AG04450 (cell line): ENCODE measurements at regions not wholly inside any gene's neighbourhood (a gene's known extent, or its start where the extent isn't known, plus 50 kb on each side); places are given as distances from the start of the nearest gene placed in this dataset.

Source experiments
- CTCF ChIA-PET: fragments of 300-600, 350-600 bp; formaldehyde crosslinking; extraction: SDS; loops from one replicate; lab custom pipeline; 2022; ENCODE audit warnings: antibody characterized with exemption, inconsistent platforms; lab: Charles Lee
- POLR2A ChIA-PET: fragments of 350-600 bp; formaldehyde crosslinking; extraction: SDS; loops from one replicate; lab custom pipeline; 2021; ENCODE audit warnings: antibody characterized with exemption, inconsistent platforms; lab: Yijun Ruan, JAX
- DNase-seq: peaks from one replicate; pipeline ENCODE4 v3.0.0-alpha.2; 2011; ENCODE audit warnings: low read depth, low spot score
- H3K27ac ChIP-seq: one replicate; pipeline ENCODE4 v1.5.1; 2012; ENCODE audit warnings: low read depth, low read length, control low read depth
- H3K27me3 ChIP-seq: one replicate; pipeline ENCODE4 v1.6.0; 2012; ENCODE audit warnings: low read length; ENCODE audit not compliant: control insufficient read depth, insufficient read depth
- H3K4me3 ChIP-seq: 2 replicates; pipeline ENCODE4 v1.5.1; 2011; ENCODE audit warnings: mild to moderate bottlenecking, low read depth, low read length, control low read depth
- H3K9me3 ChIP-seq: 2 replicates; pipeline ENCODE4 v1.5.1; 2012; ENCODE audit warnings: low read length; ENCODE audit not compliant: control insufficient read depth, insufficient read depth
- CTCF ChIP-seq: IDR thresholded peaks from 2 replicates; pipeline ENCODE4 v1.5.1; 2011; ENCODE audit warnings: low read depth, low read length, control low read depth, inconsistent platforms

DNA sequence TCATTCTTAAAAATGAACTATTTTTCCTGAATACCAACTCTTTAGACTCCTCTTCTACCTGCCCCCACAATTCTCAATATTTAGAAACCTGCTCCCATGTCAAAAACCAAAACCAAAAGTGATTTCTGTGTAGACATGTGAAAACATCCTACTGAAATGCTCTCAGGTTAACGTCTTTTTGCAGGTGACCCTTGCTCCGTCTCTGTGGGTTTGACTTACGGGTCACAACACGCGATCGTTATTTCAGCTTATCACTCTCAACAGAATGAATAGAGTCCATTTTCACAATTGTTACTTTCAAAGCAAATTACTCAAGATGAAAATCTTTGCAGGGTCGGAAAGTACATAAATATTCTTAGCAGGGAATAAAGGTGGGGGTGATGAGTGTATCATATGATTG, 456.3 kb upstream of the SGCD start:
- ChIA-PET CTCF (no interaction called here), POLR2A (no interaction called here)
- no peaks in the 10 kb centered on the region for H3K9me3 ChIP-seq
- no peak for DNase-seq
- H3K27ac ChIP-seq, result no peak overlapping the region
- no peak for TF ChIP-seq CTCF
- no peaks in the 10 kb centered on the region for H3K27me3 ChIP-seq
- no peak overlapping the region for H3K4me3 ChIP-seq

GRCh38 chr5:155871623-155872022, 455.3 kb upstream of the SGCD start:
- no peak for DNase-seq
- Histone ChIP-seq H3K27me3 (no peaks in the 10 kb centered on the region), H3K9me3 (no peaks in the 10 kb centered on the region), H3K4me3 (no peak overlapping the region), H3K27ac (no peak overlapping the region)
- CTCF ChIA-PET, result no interaction called here
- TF ChIP-seq CTCF, result no peak
- POLR2A ChIA-PET, result no interaction called here

GRCh38 chr5:155872629-155873220, 454.2 kb upstream of the SGCD start:
- POLR2A ChIA-PET, result no interaction called here
- Histone ChIP-seq H3K4me3 (no peak overlapping the region), H3K27ac (no peak overlapping the region), H3K9me3 (no peaks in the 10 kb centered on the region), H3K27me3 (no peaks in the 10 kb centered on the region)
- CTCF ChIA-PET, result no interaction called here
- no peak for DNase-seq
- TF ChIP-seq CTCF, result no peak

DNA sequence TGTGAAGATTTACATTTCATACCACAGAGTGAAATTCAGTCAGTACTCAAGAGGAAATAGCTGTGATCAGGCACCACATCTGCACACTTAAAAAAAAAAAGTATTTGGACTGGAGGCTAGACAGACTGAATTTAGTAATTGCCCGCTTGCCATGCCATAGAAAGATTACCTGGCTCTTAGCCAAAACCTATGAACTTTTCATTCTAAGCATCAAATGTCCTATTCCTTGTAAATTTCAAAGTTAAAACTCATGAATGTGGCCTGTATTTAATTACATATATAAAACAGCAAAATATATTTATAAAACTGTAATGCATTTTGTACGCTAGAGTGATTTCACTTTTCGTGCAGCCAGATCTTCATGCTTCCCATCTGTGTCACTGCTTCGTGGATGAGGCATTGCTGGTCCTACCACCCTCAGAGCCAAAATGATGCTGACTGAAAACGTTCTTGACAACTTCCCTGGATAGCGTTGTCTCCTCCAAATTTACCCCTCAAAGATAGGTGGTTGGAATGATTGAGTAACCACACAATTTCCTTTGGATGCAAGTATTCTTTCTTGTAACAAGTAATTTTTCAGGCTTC, 447.9 kb upstream of the SGCD start:
- CTCF ChIA-PET, result no interaction called here
- no peak overlapping the region for H3K4me3 ChIP-seq
- TF ChIP-seq CTCF, result no peak
- no peak for DNase-seq
- no peaks in the 10 kb centered on the region for H3K9me3 ChIP-seq
- POLR2A ChIA-PET, result no interaction called here
- H3K27me3 ChIP-seq, result no peaks in the 10 kb centered on the region
- no peak overlapping the region for H3K27ac ChIP-seq

- ChIA-PET POLR2A (interaction anchor here (0.7 kb wide), 1 partner anchor 443 kb away, joined by 8 read pairs; no protein-coding TSS in a partner anchor), CTCF (no interaction called here)
- Histone ChIP-seq H3K4me3 (no peak overlapping the region), H3K27ac (no peak overlapping the region), H3K27me3 (no peaks in the 10 kb centered on the region), H3K9me3 (peaks cover 7% of the 10 kb centered on the region; the same call in 1 of the 2 replicates)
- no peak for TF ChIP-seq CTCF
- DNase-seq, result no peak
Observed at GRCh38 chr5:155884041-155884440, 442.9 kb upstream of the SGCD start.
